NB4 (cell line): ENCODE measurements at regions not wholly inside any gene's neighbourhood (a gene's known extent, or its start where the extent isn't known, plus 50 kb on each side); places are given as distances from the start of the nearest gene placed in this dataset.

Source experiments
- CTCF ChIP-seq: IDR thresholded peaks from one replicate; pipeline ENCODE4 v1.5.1; 2012; ENCODE audit warnings: low read depth, low read length
- POLR2A ChIP-seq: IDR thresholded peaks from 2 replicates; pipeline ENCODE4 v1.6.1; 2011; ENCODE audit warnings: mild to moderate bottlenecking; ENCODE audit not compliant: insufficient read length; ENCODE audit errors: extremely low read depth

DNA sequence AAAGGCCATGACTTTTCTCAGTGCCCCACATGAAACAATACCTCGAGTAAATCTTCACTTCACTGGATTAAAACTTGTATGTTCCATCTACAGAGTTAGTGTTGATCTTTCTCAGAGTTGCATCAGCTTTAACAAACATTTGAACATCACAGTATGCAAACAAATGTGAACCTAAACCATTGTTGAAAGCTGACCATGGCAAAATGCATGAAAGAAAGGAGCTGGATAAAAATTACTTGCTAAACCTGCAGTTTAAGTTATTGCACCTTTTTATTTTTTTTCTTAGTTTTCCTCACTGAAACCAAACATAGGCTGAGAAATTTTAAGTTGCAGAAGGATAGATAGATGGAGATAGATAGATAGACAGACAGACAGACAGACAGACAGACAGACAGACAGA lies 107.2 kb upstream of the UGP2 start:
- TF ChIP-seq POLR2A (no peak), CTCF (no peak)
